WTC11 (cell line): ENCODE measurements at regions not wholly inside any gene's neighbourhood (a gene's known extent, or its start where the extent isn't known, plus 50 kb on each side); places are given as distances from the start of the nearest gene placed in this dataset.

Experiments used
- ATAC-seq: fragments of 200-7000 bp; cut with Tn5 transposase; 2 replicates; pipeline ENCODE4 v1.10.0; 2021; ENCODE audit warnings: mild to moderate bottlenecking, moderate library complexity
- CTCF ChIA-PET: fragments of 300-600 bp; sonication (Branson Sonifier 250); formaldehyde crosslinking; loops from one replicate; lab custom pipeline; 2021; ENCODE audit warnings: antibody characterized with exemption; lab: Charles Lee
- POLR2A ChIA-PET: fragments of 350-600 bp; sonication (Branson Sonifier 250); formaldehyde crosslinking; loops from one replicate; lab custom pipeline; 2021; ENCODE audit warnings: antibody characterized with exemption; lab: Charles Lee
- DNase-seq: peaks from one replicate; pipeline ENCODE4 v3.0.0; 2021; ENCODE audit warnings: low spot score
- H3K27ac Mint-ChIP-seq: 2 replicates; pipeline ENCODE4 v1.8.0; 2021; ENCODE audit warnings: mixed read lengths
- H3K27me3 Mint-ChIP-seq: 2 replicates; pipeline ENCODE4 v1.8.0; 2021; ENCODE audit warnings: low read depth, mild to moderate bottlenecking, moderate library complexity, mixed read lengths
- H3K36me3 Mint-ChIP-seq: 2 replicates; pipeline ENCODE4 v1.8.0; 2021; ENCODE audit warnings: mixed read lengths
- H3K4me1 Mint-ChIP-seq: 2 replicates; pipeline ENCODE4 v1.8.0; 2022; ENCODE audit warnings: mixed read lengths
- H3K4me3 Mint-ChIP-seq: 2 replicates; pipeline ENCODE4 v1.8.0; 2021; ENCODE audit warnings: mild to moderate bottlenecking, moderate library complexity, mixed read lengths
- H3K9me3 Mint-ChIP-seq: 2 replicates; pipeline ENCODE4 v1.8.0; 2021; ENCODE audit warnings: mixed read lengths
- CREB1 ChIP-seq: sonication (generic); formaldehyde crosslinking; IDR thresholded peaks from 2 replicates; pipeline ENCODE4 v1.8.0; 2023; ENCODE audit warnings: mild to moderate bottlenecking, missing genetic modification reagents
- ELF4 ChIP-seq: sonication (generic); formaldehyde crosslinking; IDR thresholded peaks from 2 replicates; pipeline ENCODE4 v1.8.1; 2022; ENCODE audit warnings: low read depth, mild to moderate bottlenecking, moderate library complexity, missing genetic modification reagents
- FOXK1 ChIP-seq: sonication (generic); formaldehyde crosslinking; IDR thresholded peaks from 2 replicates; pipeline ENCODE4 v1.8.0; 2022; ENCODE audit warnings: mild to moderate bottlenecking, moderate library complexity, missing genetic modification reagents
- FOXP4 ChIP-seq: sonication (generic); formaldehyde crosslinking; IDR thresholded peaks from 2 replicates; pipeline ENCODE4 v1.8.0; 2022; ENCODE audit warnings: mild to moderate bottlenecking, missing genetic modification reagents
- MAX ChIP-seq: sonication (generic); formaldehyde crosslinking; IDR thresholded peaks from 2 replicates; pipeline ENCODE4 v1.8.0; 2022; ENCODE audit warnings: mild to moderate bottlenecking, missing genetic modification reagents
- MLX ChIP-seq: sonication (generic); formaldehyde crosslinking; IDR thresholded peaks from 2 replicates; pipeline ENCODE4 v1.8.1; 2023; ENCODE audit warnings: mild to moderate bottlenecking, missing genetic modification reagents, moderate library complexity
- NFATC4 ChIP-seq: fragments of 250-450 bp; sonication (Bioruptor Pico); IDR thresholded peaks from 2 replicates; pipeline ENCODE4 v1.9.0; 2021; ENCODE audit warnings: mild to moderate bottlenecking
- NR2C2 ChIP-seq: sonication (generic); formaldehyde crosslinking; IDR thresholded peaks from 2 replicates; pipeline ENCODE4 v1.8.0; 2022; ENCODE audit warnings: mild to moderate bottlenecking, missing genetic modification reagents
- NR3C1 ChIP-seq: sonication (generic); formaldehyde crosslinking; conservative IDR thresholded peaks from 2 replicates; pipeline ENCODE4 v1.8.1; 2023; ENCODE audit warnings: low read depth, mild to moderate bottlenecking, missing genetic modification reagents
- PREB ChIP-seq: sonication (generic); formaldehyde crosslinking; IDR thresholded peaks from 2 replicates; pipeline ENCODE4 v1.8.1; 2022; ENCODE audit warnings: mild to moderate bottlenecking, missing genetic modification reagents, moderate library complexity, borderline replicate concordance
- PRRX2 ChIP-seq: fragments of 250-450 bp; sonication (Bioruptor Pico); IDR thresholded peaks from 2 replicates; pipeline ENCODE4 v1.8.0; 2021; ENCODE audit warnings: mild to moderate bottlenecking
- SMAD3 ChIP-seq: sonication (generic); formaldehyde crosslinking; IDR thresholded peaks from 2 replicates; pipeline ENCODE4 v1.8.0; 2022; ENCODE audit warnings: missing genetic modification reagents, mild to moderate bottlenecking, borderline replicate concordance
- SMAD4 ChIP-seq: sonication (generic); formaldehyde crosslinking; IDR thresholded peaks from 2 replicates; pipeline ENCODE4 v1.8.0; 2022; ENCODE audit warnings: mild to moderate bottlenecking, missing genetic modification reagents
- TCF7 ChIP-seq: sonication (generic); formaldehyde crosslinking; IDR thresholded peaks from 2 replicates; pipeline ENCODE4 v1.8.0; 2022; ENCODE audit warnings: mild to moderate bottlenecking, low read depth, missing genetic modification reagents, moderate library complexity
- ZBTB43 ChIP-seq: sonication (generic); formaldehyde crosslinking; IDR thresholded peaks from 2 replicates; pipeline ENCODE4 v1.8.1; 2023; ENCODE audit warnings: mild to moderate bottlenecking, missing genetic modification reagents
- ZNF317 ChIP-seq: sonication (generic); formaldehyde crosslinking; IDR thresholded peaks from 2 replicates; pipeline ENCODE4 v1.8.1; 2023; ENCODE audit warnings: low read depth, mild to moderate bottlenecking, moderate library complexity, missing genetic modification reagents, borderline replicate concordance
- ZNF532 ChIP-seq: fragments of 250-450 bp; sonication (Bioruptor Pico); IDR thresholded peaks from 2 replicates; pipeline ENCODE4 v1.9.0; 2021; ENCODE audit warnings: mild to moderate bottlenecking, borderline replicate concordance

GRCh38 chr1:175845338-175845737, 101.9 kb upstream of the TNR start:
- ATAC-seq (no peak), DNase-seq (no peak)
- Mint-ChIP-seq H3K27ac (peak overlapping the region; percentile 23; the same call in 1 of the 2 replicates), H3K36me3 (no peaks in the 10 kb centered on the region), H3K4me3 (no peak overlapping the region), H3K4me1 (peaks cover 45% of the 10 kb centered on the region), H3K27me3 (peaks cover 7% of the 10 kb centered on the region), H3K9me3 (peaks cover 7% of the 10 kb centered on the region; the same call in 1 of the 2 replicates)
- CTCF ChIA-PET: interaction anchor here (1.1 to 1.3 kb wide), 2 partner anchors 20 to 102 kb away, joined by 3 to 4 read pairs; partner anchors contain the start of gene TNR
- TF ChIP-seq SMAD3 (CRISPR knock-in tag): no peak
- no peak for TF ChIP-seq NR3C1 (CRISPR knock-in tag)
- no peak for TF ChIP-seq MAX (CRISPR knock-in tag)
- TF ChIP-seq ZNF317 (CRISPR knock-in tag): no peak
- TF ChIP-seq CREB1 (CRISPR knock-in tag): no peak
- no peak for TF ChIP-seq PREB
- no peak for TF ChIP-seq NR2C2 (CRISPR knock-in tag)
- TF ChIP-seq FOXK1 (CRISPR knock-in tag): no peak
- no peak for TF ChIP-seq FOXP4
- no peak for TF ChIP-seq NFATC4 (CRISPR knock-in tag)
- no peak for TF ChIP-seq MLX (CRISPR knock-in tag)
- TF ChIP-seq PRRX2 (CRISPR knock-in tag): no peak
- TF ChIP-seq SMAD4 (CRISPR knock-in tag): no peak
- no peak for TF ChIP-seq ZNF532 (CRISPR knock-in tag)
- TF ChIP-seq ZBTB43 (CRISPR knock-in tag): no peak
- TF ChIP-seq TCF7: no peak
- TF ChIP-seq ELF4 (CRISPR knock-in tag): no peak
- POLR2A ChIA-PET: no interaction called here
